Activated T-helper 2 cell treated with anti-CD3 and anti-CD28 coated beads, Interferon-gamma antibody, Interleukin-2, Interleukin-4, amounts not matched to agents 10 μg/mL and 5 μg/mL and 100 μg/mL, durations not matched to agents 14 hours and 24 hours and 36 hours (primary cell): ENCODE measurements at regions not wholly inside any gene's neighbourhood (a gene's known extent, or its start where the extent isn't known, plus 50 kb on each side); places are given as distances from the start of the nearest gene placed in this dataset.
A peak's percentile ranks its signal among the peaks of the same experiment; 100 is the strongest.

Experiments used
- DNase-seq: peaks from one replicate; pipeline ENCODE4 v3.0.0; 2021; ENCODE audit warnings: low spot score
- H3K27ac Mint-ChIP-seq: one replicate; pipeline ENCODE4 v1.8.0; 2021; ENCODE audit warnings: mixed read lengths
- H3K27me3 Mint-ChIP-seq: one replicate; pipeline ENCODE4 v1.8.0; 2021; ENCODE audit warnings: low read depth, mixed read lengths
- H3K36me3 Mint-ChIP-seq: one replicate; pipeline ENCODE4 v1.8.0; 2021; ENCODE audit warnings: low read depth, mixed read lengths
- H3K4me1 Mint-ChIP-seq: one replicate; pipeline ENCODE4 v1.8.0; 2021; ENCODE audit warnings: low read depth, mixed read lengths
- H3K4me3 Mint-ChIP-seq: one replicate; pipeline ENCODE4 v1.8.0; 2021; ENCODE audit warnings: low read depth, mild to moderate bottlenecking, moderate library complexity, mixed read lengths
- H3K9me3 Mint-ChIP-seq: one replicate; pipeline ENCODE4 v1.8.0; 2021; ENCODE audit warnings: mixed read lengths
- intact Hi-C: fragments of 100-400 bp; cut with micrococcal nuclease; formaldehyde crosslinking; loops from one replicate; pipeline ENCODE4 v1.15.1; 2023

DNA sequence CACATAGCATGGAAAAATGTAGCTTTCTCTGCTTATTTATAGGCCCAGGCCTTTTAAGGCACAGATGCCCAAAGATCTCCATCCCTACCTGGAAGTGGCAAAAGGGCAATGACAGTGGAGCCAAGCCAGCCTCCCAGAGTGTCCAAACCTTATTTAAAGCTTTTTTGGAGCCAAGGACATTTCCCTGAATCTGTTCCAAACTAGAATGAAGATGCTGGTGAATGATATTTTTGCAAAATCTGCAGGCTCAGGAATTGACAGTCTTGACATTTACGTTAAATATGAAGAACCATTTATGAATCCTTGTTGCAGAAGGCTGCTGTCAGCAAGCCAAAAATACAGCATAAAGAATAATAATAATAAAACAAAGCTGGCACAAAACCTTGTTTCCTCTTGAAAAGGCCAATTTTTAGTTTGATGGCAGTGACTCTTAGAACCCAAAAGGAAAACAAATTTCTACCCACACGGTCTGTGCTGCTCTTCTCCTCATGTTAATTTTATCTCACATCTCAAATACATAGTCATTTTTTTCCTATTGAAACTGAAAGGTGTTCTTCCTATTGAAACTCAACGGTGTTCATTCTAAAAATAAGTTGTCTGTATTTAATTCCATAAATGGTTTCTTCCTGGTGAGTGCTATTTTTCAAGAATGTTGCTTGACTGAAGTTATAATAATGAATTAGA lies 206.3 kb upstream of the TBL1X start:
- Mint-ChIP-seq H3K36me3 (peaks cover 17% of the 10 kb centered on the region), H3K9me3 (peaks cover 16% of the 10 kb centered on the region), H3K4me3 (no peak overlapping the region), H3K4me1 (peaks cover 37% of the 10 kb centered on the region), H3K27ac (peak overlapping the region; percentile 84), H3K27me3 (no peaks in the 10 kb centered on the region)
- intact Hi-C loops, result loop anchor here (1.0 to 10.0 kb wide), 5 partner anchors 21 to 419 kb away; partner anchors contain the start of gene TBL1X
- no peak for DNase-seq

- Mint-ChIP-seq H3K4me1 (peaks cover 34% of the 10 kb centered on the region), H3K27ac (no peak overlapping the region), H3K36me3 (peaks cover 17% of the 10 kb centered on the region), H3K4me3 (no peak overlapping the region), H3K27me3 (peaks cover 3% of the 10 kb centered on the region), H3K9me3 (peaks cover 16% of the 10 kb centered on the region)
- intact Hi-C loops, result no loop called here
- DNase-seq, result no peak
Measured at GRCh38 chrX:9260603-9261002, 204.3 kb upstream of the TBL1X start.

- Mint-ChIP-seq H3K36me3 (no peaks in the 10 kb centered on the region), H3K27me3 (peaks cover 6% of the 10 kb centered on the region), H3K4me1 (no peaks in the 10 kb centered on the region), H3K4me3 (no peak overlapping the region), H3K27ac (no peak overlapping the region), H3K9me3 (no peaks in the 10 kb centered on the region)
- intact Hi-C loops, result no loop called here
- no peak for DNase-seq
Measured at GRCh38 chrX:9267415-9267814, 197.4 kb upstream of the TBL1X start.

DNA sequence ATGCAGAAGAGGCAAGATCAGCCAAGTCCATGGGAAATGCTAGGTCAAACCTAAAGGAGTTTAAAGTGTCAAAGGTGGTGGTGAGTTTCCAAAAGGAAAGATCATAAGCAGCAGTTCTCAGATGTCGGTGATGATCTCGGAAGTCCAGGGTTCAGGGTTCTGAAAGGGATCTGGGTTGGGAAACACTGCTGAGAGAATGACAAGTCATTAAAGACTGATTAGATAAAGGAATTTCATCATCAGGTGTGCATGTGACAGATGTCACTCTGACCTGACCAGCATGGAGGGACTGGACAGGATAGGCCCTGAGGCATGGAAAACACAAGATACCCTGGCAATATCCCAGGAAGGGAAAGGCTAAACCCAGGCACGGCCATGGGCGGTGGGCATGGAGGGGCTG lies 195.7 kb upstream of the TBL1X start:
- H3K4me1 Mint-ChIP-seq, result no peaks in the 10 kb centered on the region
- DNase-seq, result no peak
- H3K9me3 Mint-ChIP-seq, result peaks cover 4% of the 10 kb centered on the region
- H3K27ac Mint-ChIP-seq, result no peak overlapping the region
- intact Hi-C loops, result no loop called here
- no peak overlapping the region for H3K4me3 Mint-ChIP-seq
- peaks cover 3% of the 10 kb centered on the region for H3K36me3 Mint-ChIP-seq
- H3K27me3 Mint-ChIP-seq, result peaks cover 8% of the 10 kb centered on the region

DNA sequence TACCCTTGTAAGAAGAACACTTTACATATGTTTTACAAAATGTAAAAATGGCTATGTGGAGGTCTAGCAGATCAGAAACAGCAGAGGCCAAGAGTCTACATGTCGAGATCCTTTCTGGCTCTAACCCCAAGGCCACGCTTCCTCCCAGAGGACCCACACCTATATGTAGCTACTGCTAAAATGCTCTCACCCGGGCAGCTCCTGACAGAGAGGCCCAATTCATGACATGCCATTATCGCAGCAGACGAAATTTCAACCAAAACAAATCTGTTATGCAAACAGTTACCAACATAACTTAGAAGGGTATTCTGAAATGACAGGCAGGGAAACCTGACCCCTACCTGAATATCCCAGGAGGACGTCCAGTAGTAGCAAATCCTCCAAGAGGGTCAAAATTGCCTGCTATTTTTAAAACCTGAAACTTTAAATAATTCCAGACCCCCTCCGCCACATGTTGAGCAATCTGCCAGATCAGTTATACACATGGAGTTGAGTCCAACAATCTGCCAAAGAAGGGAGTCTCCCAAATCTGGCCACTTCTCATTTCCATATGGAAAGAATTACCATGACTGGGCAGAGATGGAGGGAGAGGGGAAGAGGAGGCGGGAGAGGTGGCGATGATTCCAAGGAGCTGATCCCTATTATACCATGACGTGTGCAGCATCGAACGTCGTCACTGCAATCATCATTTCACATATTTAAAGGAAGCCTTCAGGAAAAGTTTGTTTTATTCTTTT lies 192.9 kb upstream of the TBL1X start:
- Mint-ChIP-seq H3K27me3 (peaks cover 8% of the 10 kb centered on the region), H3K27ac (no peak overlapping the region), H3K4me3 (no peak overlapping the region), H3K9me3 (peaks cover 4% of the 10 kb centered on the region), H3K4me1 (no peaks in the 10 kb centered on the region), H3K36me3 (peaks cover 3% of the 10 kb centered on the region)
- intact Hi-C loops, result no loop called here
- no peak for DNase-seq

DNA sequence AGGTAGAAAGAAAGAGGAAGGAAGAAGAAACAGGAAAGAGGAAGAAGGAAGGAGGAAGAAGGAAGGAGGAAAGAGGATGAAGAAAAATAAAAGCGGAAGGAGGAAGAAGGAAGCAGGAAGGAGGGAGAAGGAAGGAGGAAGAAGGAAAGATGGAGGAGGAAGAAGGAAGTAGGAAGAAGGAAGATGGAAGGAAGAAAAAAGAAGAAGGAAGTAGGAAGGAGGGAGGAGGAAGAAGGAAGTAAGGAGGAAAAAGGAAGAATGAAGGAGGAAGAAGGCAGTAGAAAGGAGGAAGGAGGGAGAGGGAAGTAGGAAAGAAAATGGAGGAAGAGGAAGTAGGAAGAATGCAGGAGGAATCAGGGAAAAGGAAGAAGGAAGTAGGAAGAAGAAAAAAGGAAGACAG lies 191.1 kb upstream of the TBL1X start:
- Mint-ChIP-seq H3K4me3 (no peak overlapping the region), H3K36me3 (peaks cover 6% of the 10 kb centered on the region), H3K27me3 (peaks cover 8% of the 10 kb centered on the region), H3K9me3 (peaks cover 7% of the 10 kb centered on the region), H3K4me1 (peaks cover 5% of the 10 kb centered on the region), H3K27ac (no peak overlapping the region)
- DNase-seq, result no peak
- intact Hi-C loops, result no loop called here

DNA sequence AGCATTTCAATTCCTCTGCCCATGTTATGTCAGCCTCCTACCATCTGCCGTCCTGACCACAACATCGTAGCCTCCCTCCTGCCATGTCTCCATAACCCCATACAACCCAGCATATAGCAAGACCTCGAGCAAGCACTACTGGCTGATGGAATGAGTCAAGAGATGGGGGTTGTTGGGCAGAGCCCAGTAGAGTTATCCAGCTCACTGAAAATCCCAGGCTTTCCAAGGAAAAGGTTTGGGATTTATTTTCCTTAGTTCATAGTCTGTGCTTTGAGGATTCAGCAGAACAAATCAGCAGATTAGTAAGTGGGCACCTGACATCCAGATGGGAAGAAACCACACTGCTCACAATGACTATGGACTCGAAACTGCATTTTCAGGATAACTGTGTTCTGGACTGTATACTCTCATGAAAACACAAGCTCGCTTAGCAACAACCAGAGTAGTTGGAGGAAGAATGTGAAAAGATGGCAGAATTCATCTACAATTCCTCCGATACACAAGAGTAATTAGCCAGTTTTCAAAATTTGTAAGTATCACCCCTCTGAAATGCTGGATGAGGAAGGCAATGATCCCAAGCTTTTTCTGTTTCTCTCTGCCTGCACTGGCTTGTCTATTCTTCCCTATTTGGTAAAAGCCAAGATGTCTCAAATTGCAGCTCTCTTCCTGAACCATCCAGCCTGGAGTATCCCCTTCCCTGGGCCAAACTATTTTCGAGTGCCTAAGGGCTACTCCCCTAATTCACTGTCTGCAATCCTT lies 186.2 kb upstream of the TBL1X start:
- Mint-ChIP-seq H3K27ac (peak overlapping the region; percentile 88), H3K9me3 (peaks cover 3% of the 10 kb centered on the region), H3K27me3 (no peaks in the 10 kb centered on the region), H3K4me1 (peaks cover 29% of the 10 kb centered on the region), H3K4me3 (peak overlapping the region; percentile 51), H3K36me3 (peaks cover 8% of the 10 kb centered on the region)
- intact Hi-C loops, result loop anchor here (1.0 kb wide), 1 partner anchor 19 kb away; no protein-coding TSS in a partner anchor
- no peak for DNase-seq

- intact Hi-C loops, result loop anchor here (1.0 kb wide), 1 partner anchor 20 kb away; no protein-coding TSS in a partner anchor
- no peak for DNase-seq
- peaks cover 8% of the 10 kb centered on the region for H3K36me3 Mint-ChIP-seq
- H3K4me1 Mint-ChIP-seq, result peaks cover 31% of the 10 kb centered on the region
- peak overlapping the region; percentile 88 for H3K27ac Mint-ChIP-seq
- peak overlapping the region; percentile 51 for H3K4me3 Mint-ChIP-seq
- H3K9me3 Mint-ChIP-seq, result peaks cover 3% of the 10 kb centered on the region
- H3K27me3 Mint-ChIP-seq, result no peaks in the 10 kb centered on the region
Measured at GRCh38 chrX:9279234-9279544, 185.7 kb upstream of the TBL1X start.

DNA sequence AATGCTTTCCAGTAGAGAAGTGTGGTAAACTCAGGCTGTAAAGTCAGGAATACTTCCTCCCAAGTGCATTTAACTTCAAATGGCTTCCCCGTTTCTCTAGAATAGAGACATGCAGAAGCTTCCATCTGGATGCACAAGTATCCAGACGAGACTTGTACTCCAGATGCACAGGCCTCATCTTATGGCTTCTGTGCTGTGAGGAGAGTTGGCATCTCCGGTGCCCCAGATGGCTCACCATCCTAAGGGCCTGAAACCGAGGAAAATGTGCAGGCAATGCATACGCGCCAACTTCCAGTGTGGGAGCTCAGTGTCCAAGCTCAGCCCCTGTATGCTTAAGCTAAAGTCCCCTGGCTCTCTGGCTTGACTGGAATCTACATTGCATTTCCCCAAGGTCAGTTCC lies 184.0 kb upstream of the TBL1X start:
- DNase-seq, result no peak
- Mint-ChIP-seq H3K36me3 (peaks cover 8% of the 10 kb centered on the region), H3K4me1 (peaks cover 39% of the 10 kb centered on the region), H3K27me3 (no peaks in the 10 kb centered on the region), H3K27ac (no peak overlapping the region), H3K9me3 (peaks cover 3% of the 10 kb centered on the region), H3K4me3 (no peak overlapping the region)
- intact Hi-C loops, result no loop called here

GRCh38 chrX:9282325-9282724 lies 182.5 kb upstream of the TBL1X start:
- no peak for DNase-seq
- H3K36me3 Mint-ChIP-seq, result peaks cover 8% of the 10 kb centered on the region
- H3K27me3 Mint-ChIP-seq, result no peaks in the 10 kb centered on the region
- peaks cover 46% of the 10 kb centered on the region for H3K4me1 Mint-ChIP-seq
- H3K27ac Mint-ChIP-seq, result peak overlapping the region; percentile 64
- intact Hi-C loops, result no loop called here
- peaks cover 3% of the 10 kb centered on the region for H3K9me3 Mint-ChIP-seq
- no peak overlapping the region for H3K4me3 Mint-ChIP-seq

DNA sequence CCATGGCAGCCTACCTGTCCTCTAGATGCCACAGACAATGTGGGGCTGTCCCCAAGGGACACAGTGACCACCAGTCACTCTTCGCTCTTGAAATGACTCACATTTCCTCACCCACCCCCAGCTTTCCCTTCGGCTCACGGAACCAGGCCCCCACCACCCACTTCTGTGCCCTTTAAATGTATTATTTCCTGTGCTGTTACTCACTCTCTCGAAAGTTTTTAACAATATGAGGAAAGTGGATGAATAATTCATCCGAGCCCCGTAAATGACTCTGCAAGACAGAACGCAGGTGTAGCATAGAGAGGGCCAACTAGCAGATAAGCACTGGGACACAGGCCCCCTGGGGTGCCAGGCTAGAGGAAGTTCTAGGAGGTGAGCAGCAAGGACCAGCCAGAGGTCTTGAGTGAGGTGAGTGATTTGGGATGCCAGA lies 179.5 kb upstream of the TBL1X start:
- Mint-ChIP-seq H3K36me3 (no peaks in the 10 kb centered on the region), H3K27me3 (no peaks in the 10 kb centered on the region), H3K9me3 (no peaks in the 10 kb centered on the region), H3K4me1 (peaks cover 32% of the 10 kb centered on the region), H3K4me3 (peak overlapping the region; percentile 60), H3K27ac (peak overlapping the region; percentile 92)
- DNase-seq, result peak; percentile 11
- intact Hi-C loops, result loop anchor here (1.0 to 2.0 kb wide), 8 partner anchors 27 to 392 kb away; no protein-coding TSS in a partner anchor

DNA sequence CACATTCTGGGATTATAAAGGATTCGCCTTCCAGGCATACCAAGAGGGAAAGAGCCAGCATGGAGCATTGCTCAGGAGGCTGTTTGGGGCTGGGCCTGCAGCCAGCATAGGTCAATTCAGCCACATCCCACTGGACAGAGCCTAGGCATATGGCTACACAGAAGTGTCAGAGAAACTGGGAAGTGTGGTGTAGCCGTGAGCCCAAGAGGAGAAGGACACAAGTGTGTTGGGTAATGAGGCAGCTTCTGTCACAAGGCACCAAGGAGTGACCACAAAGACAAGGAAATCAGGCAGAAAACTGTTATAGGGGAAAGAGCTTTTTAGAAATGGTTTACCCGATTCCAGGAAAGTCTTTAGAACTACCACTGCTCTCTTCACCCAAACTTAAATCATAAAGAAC lies 178.6 kb upstream of the TBL1X start:
- intact Hi-C loops, result no loop called here
- Mint-ChIP-seq H3K27me3 (no peaks in the 10 kb centered on the region), H3K27ac (peak overlapping the region; percentile 68), H3K9me3 (no peaks in the 10 kb centered on the region), H3K4me3 (no peak overlapping the region), H3K4me1 (peaks cover 32% of the 10 kb centered on the region), H3K36me3 (no peaks in the 10 kb centered on the region)
- no peak for DNase-seq

DNA sequence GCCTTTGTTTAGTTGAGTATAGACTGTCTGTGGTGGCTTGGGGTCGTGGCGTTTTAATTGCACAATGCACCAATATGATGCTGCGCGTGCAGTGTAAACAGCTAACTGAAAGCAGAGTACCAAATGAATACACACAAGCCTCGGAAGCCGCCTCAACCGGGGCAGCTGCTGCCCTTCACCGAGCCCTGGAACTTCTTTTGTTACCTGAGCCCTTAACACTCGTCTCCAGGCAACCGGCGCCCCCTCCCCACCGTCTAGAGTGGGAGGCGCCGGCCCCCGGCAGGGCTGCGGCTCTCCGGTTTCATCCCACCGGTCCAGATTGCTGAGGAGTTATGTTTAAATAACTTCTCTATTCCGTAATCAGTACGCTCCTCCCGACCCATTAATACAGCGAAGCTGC lies 173.2 kb upstream of the TBL1X start:
- intact Hi-C loops, result no loop called here
- no peak for DNase-seq
- Mint-ChIP-seq H3K4me1 (no peaks in the 10 kb centered on the region), H3K9me3 (no peaks in the 10 kb centered on the region), H3K27me3 (peaks cover 8% of the 10 kb centered on the region), H3K36me3 (no peaks in the 10 kb centered on the region), H3K27ac (no peak overlapping the region), H3K4me3 (no peak overlapping the region)
